PFSK-1 (cell line): ENCODE measurements at regions not wholly inside any gene's neighbourhood (a gene's known extent, or its start where the extent isn't known, plus 50 kb on each side); places are given as distances from the start of the nearest gene placed in this dataset.

ENCODE experiments used
- SIN3A ChIP-seq: IDR thresholded peaks from 2 replicates; pipeline ENCODE4 v1.6.1; 2012; ENCODE audit warnings: mild to moderate bottlenecking, low read length, moderate library complexity, borderline replicate concordance; ENCODE audit not compliant: insufficient read depth
- TAF1 ChIP-seq: IDR thresholded peaks from 2 replicates; pipeline ENCODE4 v1.6.1; 2012; ENCODE audit warnings: low read length, control low read depth, borderline replicate concordance; ENCODE audit not compliant: insufficient read depth

DNA sequence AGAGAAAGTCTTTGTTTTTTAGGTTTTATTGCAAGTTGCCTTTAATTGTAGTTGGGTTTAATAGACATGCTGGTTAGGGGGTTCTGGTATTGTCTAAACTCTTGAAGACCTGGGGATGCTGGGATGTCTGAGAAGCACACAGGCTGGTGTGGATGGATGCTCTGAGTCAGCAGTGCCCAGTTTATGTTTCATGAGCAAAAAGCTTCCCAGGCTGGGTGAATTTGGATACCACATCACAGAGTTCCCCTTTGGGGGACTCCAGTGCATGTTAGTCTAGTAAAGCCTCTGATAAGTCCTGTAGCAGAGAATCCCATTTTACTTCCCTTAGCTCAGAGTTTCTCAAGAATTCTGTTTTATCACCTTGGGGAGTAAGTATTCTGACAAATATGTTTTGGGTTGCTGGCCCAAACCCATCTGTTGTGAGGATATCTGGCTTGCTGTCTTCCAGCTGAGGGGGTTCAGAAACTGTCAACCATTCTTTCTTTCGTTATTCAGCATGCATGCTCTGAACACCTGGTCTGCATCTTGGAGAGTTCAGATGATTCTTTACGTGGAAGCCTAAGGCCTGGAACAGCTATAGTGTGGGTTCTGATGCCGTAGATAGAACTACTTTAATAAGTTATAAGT is 509.1 kb downstream of the VRK1 start:
- TF ChIP-seq TAF1 (no peak), SIN3A (no peak)
